ENCODE measurements at regions not wholly inside any gene's neighbourhood (a gene's known extent, or its start where the extent isn't known, plus 50 kb on each side); places are given as distances from the start of the nearest gene placed in this dataset.

GRCh38 chr5:6296524-6296923, 81.8 kb downstream of the MED10 start:
- TF ChIP-seq CTCF (IDR thresholded peaks at IDR 0.05; ENCODE audit: poor library complexity, severe bottlenecking), result no peak
- TF ChIP-seq RAD21 (conservative IDR thresholded peaks at IDR 0.05), result no peak
- no peak for TF ChIP-seq EZH2 (IDR thresholded peaks at IDR 0.05; ENCODE audit: borderline replicate concordance, insufficient read depth, low read length, poor library complexity, severe bottlenecking)
- TF ChIP-seq POLR2AphosphoS5 (IDR thresholded peaks at IDR 0.05), result no peak
- TF ChIP-seq SMC3 (conservative IDR thresholded peaks at IDR 0.05; ENCODE audit: poor library complexity), result no peak
- no peak for TF ChIP-seq TAF1 (IDR thresholded peaks at IDR 0.05; ENCODE audit: low read depth)
- TF ChIP-seq EP300 (conservative IDR thresholded peaks at IDR 0.05; ENCODE audit: poor library complexity, severe bottlenecking), result no peak
- TF ChIP-seq REST (IDR thresholded peaks at IDR 0.05; ENCODE audit: borderline replicate concordance), result no peak
- no peak for TF ChIP-seq MXI1 (conservative IDR thresholded peaks at IDR 0.05; ENCODE audit: poor library complexity, severe bottlenecking)

Measured in neural cell (in vitro differentiated cells).